Kidney glomerular epithelial cell (primary cell): ENCODE measurements at regions not wholly inside any gene's neighbourhood (a gene's known extent, or its start where the extent isn't known, plus 50 kb on each side); places are given as distances from the start of the nearest gene placed in this dataset.
"Not testable (repeated sequence)": the region's sequence is repeated elsewhere in the genome, so short reads cannot be mapped to it uniquely, and the experiment has no call there.

ENCODE experiments used
- DNase-seq: peaks from one replicate; lab custom pipeline; 2025; lab: John Stamatoyannopoulos, UW

GRCh38 chr6:12348530-12349511, 58.7 kb downstream of the EDN1 start:
- peak; percentile 99 for DNase-seq

- no peak for DNase-seq
Observed at GRCh38 chr6:12350644-12351170, 60.5 kb downstream of the EDN1 start.

- DNase-seq: no peak
Observed at GRCh38 chr6:12351672-12352071, 61.5 kb downstream of the EDN1 start.

GRCh38 chr6:12353731-12354130, 63.6 kb downstream of the EDN1 start:
- DNase-seq: no peak

- DNase-seq: peak; percentile 92
Observed at GRCh38 chr6:12354499-12354898, 64.3 kb downstream of the EDN1 start.

- DNase-seq: no peak
Observed at GRCh38 chr6:12355354-12355753, 65.2 kb downstream of the EDN1 start.

- DNase-seq: no peak
Observed at GRCh38 chr6:12356431-12356830, 66.3 kb downstream of the EDN1 start.

- DNase-seq: no peak
Observed at GRCh38 chr6:12356983-12357972, 67.1 kb downstream of the EDN1 start.

GRCh38 chr6:12359036-12359435, 68.9 kb downstream of the EDN1 start:
- no peak for DNase-seq

GRCh38 chr6:12361042-12361765, 71.0 kb downstream of the EDN1 start:
- DNase-seq: no peak

GRCh38 chr6:12363277-12363650, 73.1 kb downstream of the EDN1 start:
- DNase-seq: not testable (repeated sequence)

GRCh38 chr6:12363651-12364381, 73.7 kb downstream of the EDN1 start:
- DNase-seq: peak; percentile 93

GRCh38 chr6:12364621-12365020, 74.5 kb downstream of the EDN1 start:
- DNase-seq: no peak

- no peak for DNase-seq
Observed at GRCh38 chr6:12366731-12367130, 76.6 kb downstream of the EDN1 start.

GRCh38 chr6:12367412-12367811, 77.3 kb downstream of the EDN1 start:
- no peak for DNase-seq

- DNase-seq: no peak
Observed at GRCh38 chr6:12369355-12369754, 79.2 kb downstream of the EDN1 start.

GRCh38 chr6:12369781-12370262, 79.7 kb downstream of the EDN1 start:
- no peak for DNase-seq

GRCh38 chr6:12371151-12371550, 81.0 kb downstream of the EDN1 start:
- peak; percentile 54 for DNase-seq

GRCh38 chr6:12371641-12372146, 81.5 kb downstream of the EDN1 start:
- DNase-seq: peak; percentile 75

- DNase-seq: no peak
Observed at GRCh38 chr6:12379181-12379580, 89.0 kb downstream of the EDN1 start.

GRCh38 chr6:12381587-12381986, 91.4 kb downstream of the EDN1 start:
- no peak for DNase-seq
